Spleen (tissue), 11 donors: ENCODE measurements at regions not wholly inside any gene's neighbourhood (a gene's known extent, or its start where the extent isn't known, plus 50 kb on each side); places are given as distances from the start of the nearest gene placed in this dataset.

Source experiments
- DNase-seq: peaks from one replicate; pipeline ENCODE4 v3.0.0-alpha.2; 2020
- H3K27ac ChIP-seq, 8 donors: fragments of 200-600 bp; sonication (generic) in 7 of 8; 1 replicate in 4 of 8; 2 replicates in 4 of 8; pipeline versions ENCODE4 v1.5.0 to v1.8.0; 2016 to 2021; ENCODE audit warnings: inconsistent platforms in 4 of 8, mild to moderate bottlenecking in 4 of 8, moderate library complexity in 1 of 8
- H3K27me3 ChIP-seq, 7 donors: fragments of 200-600 bp; sonication (generic) in 6 of 7; replicated peaks in 1 of 7; 1 replicate in 4 of 7; 2 replicates in 3 of 7; pipeline versions ENCODE4 v1.5.0 to v1.8.0; 2016 to 2021; ENCODE audit warnings: inconsistent platforms in 3 of 7, mild to moderate bottlenecking in 1 of 7
- H3K36me3 ChIP-seq, 6 donors: fragments of 200-600 bp; sonication (generic) in 5 of 6; 1 replicate in 4 of 6; 2 replicates in 2 of 6; pipeline versions ENCODE4 v1.5.0 to v1.8.0; 2016 to 2021; ENCODE audit warnings: inconsistent platforms in 2 of 6
- H3K4me1 ChIP-seq, 6 donors: fragments of 200-600 bp; sonication (generic) in 5 of 6; 1 replicate in 3 of 6; 2 replicates in 3 of 6; pipeline versions ENCODE4 v1.5.0 to v1.8.0; 2016 to 2021; ENCODE audit warnings: inconsistent platforms in 3 of 6
- H3K4me3 ChIP-seq, 8 donors: fragments of 200-600 bp; sonication (generic) in 7 of 8; 1 replicate in 4 of 8; 2 replicates in 4 of 8; pipeline versions ENCODE4 v1.5.0 to v1.8.0; 2016 to 2021; ENCODE audit warnings: inconsistent platforms in 4 of 8, mild to moderate bottlenecking in 4 of 8, moderate library complexity in 2 of 8
- H3K9me3 ChIP-seq, 8 donors: fragments of 200-600 bp; sonication (generic) in 7 of 8; 1 replicate in 4 of 8; 2 replicates in 4 of 8; pipeline versions ENCODE4 v1.5.0 to v1.8.0; 2016 to 2021; ENCODE audit warnings: inconsistent platforms in 4 of 8
- POLR2A ChIP-seq, 3 donors: fragments of 450-650 bp; IDR thresholded peaks; one replicate each; pipeline ENCODE4 v1.5.1; 2017; ENCODE audit warnings: antibody characterized with exemption in 3 of 3, mild to moderate bottlenecking in 1 of 3
- POLR2AphosphoS5 ChIP-seq, 3 donors: sonication (generic); formaldehyde crosslinking; IDR thresholded peaks; one replicate each; pipeline ENCODE4 v1.5.1; 2017; ENCODE audit warnings: antibody characterized with exemption in 3 of 3
- WGBS, 5 donors: extraction: QIAGEN DNeasy Blood & Tissue Kit in 3 of 5; methylation state at CpG; one replicate each; pipeline versions ENCODE4 v1.1.5 to v1.1.7; 2013 to 2018; 5-methylcytosine and 5-hydroxymethylcytosine counted together
- intact Hi-C: fragments of 100-400 bp; cut with DNase I; formaldehyde crosslinking; loops from one replicate; pipeline ENCODE4 v1.15.0; 2023; ENCODE audit warnings: low total_unique reads
- TF ChIP-seq, protein P1 (sequence below), 11 experiments: fragments of 200-600 bp in 7 of 11; fragments of 450-650 bp in 4 of 11; sonication (generic) in 4 of 11; IDR thresholded peaks in 8 of 11; conservative IDR thresholded peaks in 3 of 11; 1 replicate in 7 of 11; 2 replicates in 4 of 11; pipeline versions ENCODE4 v1.4.0 to v1.8.0; 2016 to 2021; ENCODE audit warnings: antibody characterized with exemption in 11 of 11, inconsistent platforms in 4 of 11, mild to moderate bottlenecking in 1 of 11
- donor health status: healthy with polysubstance abuse.
- donor health status: DM: no; HTN: no; CAD: no; lungs with moderate emphysema.
- donor health status: DM: no; HTN: no; CAD: no.
- donor health status: Bipolar disorder and iron deficiency.
- donor health status: healthy.
- donor health status: DM: no; HTN: no; CAD: no.
- donor health status: DM: yes; HTN: yes; CAD: no.

DNA sequence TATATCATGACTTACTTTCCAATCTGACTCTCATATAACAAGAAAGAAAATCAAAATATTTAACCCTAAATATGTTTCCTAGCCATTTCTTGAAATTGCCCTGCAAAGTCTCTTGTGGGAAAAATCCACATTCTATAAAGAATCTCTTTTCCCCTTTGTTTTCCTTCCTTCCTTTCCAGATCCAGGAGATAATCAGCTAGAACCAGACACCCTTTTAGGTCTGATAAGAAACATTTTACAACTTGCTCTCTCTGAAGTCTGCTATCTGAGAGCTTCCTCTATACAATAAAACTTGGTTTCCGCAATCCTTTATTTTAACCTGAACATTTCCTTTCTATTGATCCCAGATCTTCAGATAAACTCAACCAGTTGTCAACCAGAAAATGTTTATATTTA is 100.5 kb upstream of the RNU6-1 start:
- 83 to 96% (median 93%) methylated on average over 1 of the region's 1 CpG for WGBS, 5 donors
- Histone ChIP-seq H3K4me1 (peaks cover 0 to 6% (median 0%) of the 10 kb centered on the region in 6 donors), H3K4me3 (no peak overlapping the region), H3K27me3 (no peaks in the 10 kb centered on the region), H3K9me3 (no peaks in the 10 kb centered on the region), H3K27ac (no peak overlapping the region), H3K36me3 (no peaks in the 10 kb centered on the region)
- DNase-seq = no peak
- intact Hi-C loops = no loop called here
- TF ChIP-seq POLR2A (IDR thresholded peaks at IDR 0.05) (no peak), POLR2AphosphoS5 (IDR thresholded peaks at IDR 0.05) (no peak)
- TF ChIP-seq, protein P1, sequence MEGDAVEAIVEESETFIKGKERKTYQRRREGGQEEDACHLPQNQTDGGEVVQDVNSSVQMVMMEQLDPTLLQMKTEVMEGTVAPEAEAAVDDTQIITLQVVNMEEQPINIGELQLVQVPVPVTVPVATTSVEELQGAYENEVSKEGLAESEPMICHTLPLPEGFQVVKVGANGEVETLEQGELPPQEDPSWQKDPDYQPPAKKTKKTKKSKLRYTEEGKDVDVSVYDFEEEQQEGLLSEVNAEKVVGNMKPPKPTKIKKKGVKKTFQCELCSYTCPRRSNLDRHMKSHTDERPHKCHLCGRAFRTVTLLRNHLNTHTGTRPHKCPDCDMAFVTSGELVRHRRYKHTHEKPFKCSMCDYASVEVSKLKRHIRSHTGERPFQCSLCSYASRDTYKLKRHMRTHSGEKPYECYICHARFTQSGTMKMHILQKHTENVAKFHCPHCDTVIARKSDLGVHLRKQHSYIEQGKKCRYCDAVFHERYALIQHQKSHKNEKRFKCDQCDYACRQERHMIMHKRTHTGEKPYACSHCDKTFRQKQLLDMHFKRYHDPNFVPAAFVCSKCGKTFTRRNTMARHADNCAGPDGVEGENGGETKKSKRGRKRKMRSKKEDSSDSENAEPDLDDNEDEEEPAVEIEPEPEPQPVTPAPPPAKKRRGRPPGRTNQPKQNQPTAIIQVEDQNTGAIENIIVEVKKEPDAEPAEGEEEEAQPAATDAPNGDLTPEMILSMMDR (IDR thresholded peaks at IDR 0.05 in 8 of 11, conservative IDR thresholded peaks at IDR 0.05 in 3 of 11) = no peak

DNA sequence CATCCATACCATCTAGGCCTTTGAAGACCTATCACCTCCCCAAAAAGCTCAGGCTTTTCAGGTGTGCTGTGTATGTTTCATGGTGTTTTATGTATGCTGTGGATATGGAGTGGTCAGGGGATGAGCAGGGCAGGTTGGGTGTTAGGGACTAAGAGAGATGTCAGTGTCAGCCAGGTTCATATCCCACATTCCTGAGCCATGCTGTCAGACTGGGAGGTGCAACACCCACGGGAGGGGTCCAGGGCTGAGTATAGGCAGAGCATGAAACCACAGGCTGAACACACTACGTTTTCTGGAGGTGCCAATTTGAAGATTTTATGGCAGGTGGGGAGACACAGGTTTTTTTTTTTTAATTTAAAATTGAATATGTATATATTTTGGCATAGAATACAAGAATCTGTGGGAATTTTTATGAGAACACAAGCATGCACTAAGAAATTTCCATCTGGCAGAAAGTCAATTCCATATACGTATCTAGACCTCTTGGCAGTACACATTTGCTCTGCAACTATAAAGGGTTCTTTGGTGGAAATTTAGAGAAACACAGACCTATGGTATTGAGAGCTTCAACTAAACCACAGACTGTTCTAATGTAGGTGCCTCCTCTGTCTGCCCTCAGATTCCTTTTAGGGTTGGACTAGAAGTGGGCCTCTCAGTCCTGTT is 101.9 kb upstream of the RNU6-1 start:
- Histone ChIP-seq H3K4me1 (peaks cover 0 to 16% (median 2%) of the 10 kb centered on the region in 6 donors), H3K27ac (no peak overlapping the region), H3K9me3 (no peaks in the 10 kb centered on the region), H3K36me3 (no peaks in the 10 kb centered on the region), H3K27me3 (no peaks in the 10 kb centered on the region), H3K4me3 (no peak overlapping the region)
- 78 to 90% (median 81%) methylated on average over 3 of the region's 3 CpGs for WGBS, 5 donors
- no peak for DNase-seq
- intact Hi-C loops = no loop called here
- TF ChIP-seq POLR2A (IDR thresholded peaks at IDR 0.05) = no peak
- TF ChIP-seq, protein P1 (IDR thresholded peaks at IDR 0.05 in 8 of 11, conservative IDR thresholded peaks at IDR 0.05 in 3 of 11) = no peak
- no peak for TF ChIP-seq POLR2AphosphoS5 (IDR thresholded peaks at IDR 0.05)

DNA sequence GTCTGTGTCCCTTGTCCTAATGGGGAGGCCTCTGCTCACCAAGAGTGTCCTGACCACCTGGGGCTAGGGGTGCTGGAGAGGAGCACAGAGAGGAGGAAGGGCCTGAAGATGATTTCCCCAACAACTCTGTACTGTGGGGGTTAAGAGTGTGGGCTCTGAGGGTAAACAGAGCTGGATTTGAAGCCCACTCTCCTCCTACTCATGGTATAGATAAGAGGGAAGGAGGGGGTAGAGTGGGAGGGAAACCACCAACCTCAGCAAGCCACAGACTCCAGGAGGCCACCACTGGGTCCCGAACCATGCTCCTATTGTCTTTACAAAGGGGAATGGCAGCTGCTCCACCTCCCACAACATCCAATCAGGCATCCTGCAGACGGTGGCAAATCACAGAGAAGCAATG is 103.6 kb upstream of the RNU6-1 start:
- intact Hi-C loops = no loop called here
- H3K9me3 ChIP-seq = no peaks in the 10 kb centered on the region
- H3K36me3 ChIP-seq = no peaks in the 10 kb centered on the region
- H3K27me3 ChIP-seq = no peaks in the 10 kb centered on the region
- 80 to 95% (median 86%) methylated on average over 2 of the region's 2 CpGs for WGBS, 5 donors
- H3K27ac ChIP-seq = no peak overlapping the region
- TF ChIP-seq, protein P1 (IDR thresholded peaks at IDR 0.05 in 8 of 11, conservative IDR thresholded peaks at IDR 0.05 in 3 of 11) = no peak
- TF ChIP-seq POLR2AphosphoS5 (IDR thresholded peaks at IDR 0.05) (no peak), POLR2A (IDR thresholded peaks at IDR 0.05) (no peak)
- peaks cover 0 to 12% (median 2%) of the 10 kb centered on the region in 6 donors for H3K4me1 ChIP-seq
- no peak for DNase-seq
- no peak overlapping the region for H3K4me3 ChIP-seq

DNA sequence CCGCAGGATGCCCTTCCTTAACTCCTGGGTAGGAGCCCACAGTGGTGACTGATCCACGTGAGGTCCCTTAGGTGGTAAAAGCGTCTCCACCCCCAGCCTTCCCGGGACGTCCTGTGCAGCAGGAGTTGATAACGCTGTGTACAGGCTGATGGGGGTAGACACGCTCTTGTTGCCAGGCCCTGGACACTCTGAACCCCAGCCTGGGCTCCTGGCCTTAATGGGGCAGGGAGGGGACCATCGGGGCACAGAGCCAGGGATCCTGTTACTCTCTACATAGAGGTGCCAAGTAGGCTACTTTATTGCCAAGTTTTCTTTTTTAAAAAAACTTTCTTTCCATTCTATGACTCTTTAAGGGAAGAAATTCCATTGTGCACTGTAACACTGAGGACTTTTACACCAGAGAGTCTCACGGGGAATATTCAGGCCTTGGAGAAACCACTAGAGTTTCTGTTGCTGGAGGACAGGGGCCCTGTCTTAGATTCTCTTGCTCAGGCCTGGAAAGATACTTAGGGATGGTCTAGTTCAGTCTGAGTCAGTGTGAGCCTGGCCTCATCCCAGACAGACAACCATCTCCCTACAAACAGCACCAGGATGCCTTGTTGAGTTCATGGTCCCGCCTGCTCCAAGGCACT is 104.3 kb upstream of the RNU6-1 start:
- WGBS, 5 donors = 84 to 96% (median 92%) methylated on average over 10 of the region's 10 CpGs
- Histone ChIP-seq H3K9me3 (no peaks in the 10 kb centered on the region), H3K4me1 (peaks cover 0 to 12% (median 2%) of the 10 kb centered on the region in 6 donors), H3K27ac (no peak overlapping the region), H3K27me3 (no peaks in the 10 kb centered on the region), H3K36me3 (no peaks in the 10 kb centered on the region), H3K4me3 (no peak overlapping the region)
- TF ChIP-seq POLR2AphosphoS5 (IDR thresholded peaks at IDR 0.05) = no peak
- no peak for TF ChIP-seq POLR2A (IDR thresholded peaks at IDR 0.05)
- TF ChIP-seq, protein P1 (IDR thresholded peaks at IDR 0.05 in 8 of 11, conservative IDR thresholded peaks at IDR 0.05 in 3 of 11) = no peak
- intact Hi-C loops = no loop called here
- DNase-seq = no peak
